HG03066 (cell line): ENCODE measurements at regions not wholly inside any gene's neighbourhood (a gene's known extent, or its start where the extent isn't known, plus 50 kb on each side); places are given as distances from the start of the nearest gene placed in this dataset.

Source experiments
- ATAC-seq: cut with Tn5 transposase; IDR thresholded peaks from one replicate; pipeline ENCODE4 v1.9.1; 2021; ENCODE audit warnings: low read depth; ENCODE audit not compliant: unreplicated experiment

DNA sequence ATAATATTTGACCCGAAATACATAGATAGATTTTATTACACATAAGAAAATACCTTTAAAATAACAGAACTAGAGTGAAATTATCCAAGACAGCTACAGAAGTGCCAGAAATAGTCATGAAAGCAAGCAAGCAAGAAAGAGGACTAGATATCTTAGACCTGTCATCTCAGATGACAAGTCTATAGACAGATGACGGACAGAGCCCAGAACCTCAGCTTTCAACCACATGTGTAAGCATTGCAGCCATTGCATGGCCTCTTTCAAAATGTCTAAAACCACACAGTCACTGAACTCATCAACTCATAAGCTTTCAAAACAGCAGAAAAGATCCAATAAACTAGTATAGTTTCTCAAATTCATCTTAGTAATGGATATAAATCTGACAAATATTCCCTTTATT, 59.8 kb upstream of the FHIT start:
- no peak for ATAC-seq

DNA sequence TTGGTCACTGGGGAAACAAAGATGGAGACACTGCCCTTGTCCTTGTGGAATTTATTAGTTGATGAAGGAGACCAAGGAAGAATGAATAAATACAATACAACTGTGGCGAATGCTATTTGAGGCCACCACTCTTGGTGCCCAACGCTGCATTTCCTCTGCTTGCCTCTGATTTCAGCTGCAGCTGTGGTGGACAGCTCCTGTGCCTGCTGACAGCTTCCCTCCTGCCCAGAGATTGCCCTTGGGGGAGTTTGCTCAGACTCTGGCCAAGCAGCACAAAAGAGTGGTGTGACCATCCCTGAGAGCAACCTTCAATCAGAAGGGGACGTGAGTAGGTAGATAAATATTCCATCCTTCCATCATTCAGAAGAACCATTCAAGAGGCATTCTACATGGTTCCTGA, 64.6 kb upstream of the FHIT start:
- no peak for ATAC-seq

DNA sequence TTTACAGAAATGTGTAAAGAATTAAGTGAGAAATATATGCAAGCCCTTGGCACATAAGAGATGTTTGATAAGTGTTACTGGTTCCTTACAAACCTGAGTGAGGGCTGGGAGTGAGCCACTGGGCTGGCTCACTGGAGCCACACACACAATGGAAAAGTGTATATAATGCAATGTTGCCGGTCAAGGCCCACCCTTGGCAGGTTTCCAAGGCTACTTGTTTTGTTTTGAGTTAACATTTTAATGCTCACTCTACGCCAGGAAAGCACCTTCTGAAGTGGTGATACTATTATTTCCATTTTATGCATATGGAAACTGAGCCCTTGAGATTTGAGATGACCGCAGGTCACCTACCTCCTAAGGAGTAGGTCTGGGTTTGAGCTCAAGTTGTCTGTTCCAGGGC, 71.8 kb upstream of the FHIT start:
- no peak for ATAC-seq

DNA sequence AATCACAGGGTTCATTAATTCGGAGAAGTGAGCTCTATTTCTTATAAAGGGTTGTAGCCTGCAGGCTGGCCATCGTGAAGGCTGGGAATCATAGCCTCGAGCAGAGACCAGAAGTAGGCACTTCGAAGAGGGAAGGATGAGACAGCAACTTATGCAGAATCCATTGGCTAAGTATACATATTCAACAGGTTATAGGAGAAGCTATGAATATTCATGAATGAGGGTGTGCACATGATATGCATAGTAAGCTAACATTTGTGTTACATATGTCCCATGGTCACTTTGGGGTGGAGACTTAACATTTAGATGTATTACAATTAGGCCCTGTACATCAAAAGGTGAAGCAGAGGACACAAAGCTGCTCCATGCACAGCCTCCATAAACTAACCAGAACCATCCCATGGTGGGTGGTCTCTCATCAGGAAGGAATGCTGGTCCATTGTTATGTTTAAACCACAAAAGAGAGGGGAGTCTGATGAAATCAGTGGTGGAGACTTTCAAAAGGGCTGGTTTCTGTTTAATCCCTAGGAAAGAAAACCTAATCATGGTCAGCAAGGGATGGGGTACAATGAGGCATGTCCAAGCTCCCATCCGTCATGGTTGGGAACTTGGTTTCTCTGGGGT, 80.8 kb upstream of the FHIT start:
- ATAC-seq: no peak

DNA sequence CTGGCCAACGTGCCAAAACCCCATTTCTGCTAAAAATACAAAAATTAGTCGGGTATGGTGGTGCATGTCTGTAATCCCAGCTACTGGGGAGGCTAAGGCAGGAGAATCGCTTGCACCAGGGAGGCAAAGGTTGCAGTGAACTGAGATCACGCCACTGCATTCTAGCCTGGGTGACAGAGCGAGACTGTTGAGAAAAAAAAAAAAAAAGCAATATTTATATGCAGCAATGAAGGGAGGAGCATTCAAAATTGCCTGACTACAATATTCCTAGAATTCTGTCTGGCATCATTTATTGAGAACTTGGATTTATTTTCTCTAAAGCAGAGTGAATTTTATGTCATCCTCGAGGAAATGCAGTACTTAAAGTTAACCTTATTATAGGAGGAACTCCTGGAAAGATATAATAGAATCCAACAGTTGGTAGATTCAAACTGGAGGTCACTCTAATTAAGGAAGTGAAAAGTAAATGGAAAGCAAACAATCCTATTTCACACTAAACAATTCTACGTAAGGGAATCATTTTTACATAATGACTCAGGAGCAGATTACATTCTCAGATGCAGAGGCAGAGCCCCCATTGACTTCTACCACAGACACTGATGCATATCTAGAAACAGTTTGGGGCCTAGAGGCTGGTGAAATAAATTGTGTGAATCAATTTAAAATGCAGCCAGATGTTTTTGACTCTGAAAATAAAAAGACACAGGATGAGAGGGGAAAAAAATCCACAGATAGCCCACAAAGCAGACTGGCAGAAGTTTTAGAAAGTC, 82.1 kb upstream of the FHIT start:
- no peak for ATAC-seq

DNA sequence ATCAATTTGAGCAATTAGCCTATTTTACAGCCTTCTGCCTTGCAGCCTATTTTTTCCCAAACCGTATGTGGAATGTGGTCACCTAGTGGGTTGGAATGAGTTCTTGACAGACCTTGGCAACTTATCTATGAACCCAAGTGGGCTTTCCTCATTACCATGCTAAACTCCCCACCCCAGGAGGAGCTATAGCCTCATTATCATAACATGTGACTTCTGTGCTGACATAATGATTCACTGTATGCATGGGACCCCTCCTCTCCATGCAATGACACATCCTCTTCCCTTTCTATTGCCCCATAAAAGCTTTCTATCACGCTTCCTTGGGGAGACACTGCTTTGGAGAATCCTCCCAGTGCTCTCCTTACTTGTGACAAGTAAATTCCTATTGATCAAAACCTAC, 83.5 kb upstream of the FHIT start:
- ATAC-seq: no peak

DNA sequence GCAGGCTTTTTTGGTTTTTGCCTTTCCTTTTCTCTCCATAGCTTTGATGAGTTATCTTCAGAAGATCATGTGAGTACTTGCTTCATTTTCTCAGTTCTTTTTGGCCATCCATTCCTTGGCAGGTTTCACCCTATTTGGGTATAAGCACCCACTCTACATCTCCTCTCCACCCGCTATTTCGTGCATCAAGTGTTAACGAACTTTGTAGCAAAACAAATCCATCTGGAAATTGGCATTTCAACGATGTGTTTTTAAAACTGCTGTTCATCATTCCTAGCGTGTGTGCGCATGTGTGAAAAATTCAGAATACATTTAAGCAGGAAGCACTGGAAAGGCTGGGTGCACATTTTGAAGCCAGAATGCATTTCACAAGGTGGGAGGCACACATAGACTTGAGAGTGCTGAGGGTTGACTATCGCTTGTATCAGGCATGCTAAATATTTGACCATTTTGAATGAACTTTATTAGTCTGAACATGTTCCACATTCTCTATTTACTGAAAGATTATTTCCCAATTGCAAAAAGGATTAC, 89.7 kb upstream of the FHIT start:
- ATAC-seq: no peak

DNA sequence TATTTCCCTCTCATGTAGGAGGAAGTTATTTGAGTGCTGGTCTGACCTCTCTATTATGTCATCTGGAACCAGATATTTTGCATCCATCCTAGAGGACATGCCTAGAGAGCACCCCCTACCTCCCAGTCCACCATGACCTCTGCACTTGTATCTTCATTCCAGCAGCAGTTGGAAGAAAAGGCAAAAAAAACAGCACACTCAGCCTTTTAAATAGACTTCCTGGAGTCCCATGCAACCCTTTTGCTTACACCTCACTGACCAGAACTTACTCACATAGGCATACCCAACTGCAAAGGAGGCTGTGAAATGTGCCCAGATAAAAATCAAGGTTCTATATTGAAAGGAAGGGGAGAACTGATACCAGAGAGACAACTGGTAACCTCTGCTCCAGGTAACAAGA, 92.3 kb upstream of the FHIT start:
- ATAC-seq: no peak

DNA sequence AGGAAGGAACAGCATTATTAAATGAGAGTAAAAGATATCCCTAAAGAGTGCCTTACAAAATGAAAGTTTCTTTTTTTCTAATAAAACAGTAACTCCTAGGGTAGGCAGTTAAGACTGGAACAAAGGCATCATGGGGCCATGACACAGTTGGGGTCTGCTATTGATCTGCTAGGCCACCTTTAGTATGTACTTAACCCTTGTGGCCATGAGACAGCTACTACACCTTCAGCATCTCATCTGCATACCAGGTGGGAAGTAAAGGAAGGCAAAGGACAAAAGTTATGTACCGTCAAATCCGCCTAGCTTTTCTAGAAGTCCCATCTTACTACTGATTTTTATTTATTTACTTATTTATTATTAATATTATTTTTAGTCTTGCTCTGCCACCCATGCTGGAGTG, 93.8 kb upstream of the FHIT start:
- ATAC-seq: no peak

DNA sequence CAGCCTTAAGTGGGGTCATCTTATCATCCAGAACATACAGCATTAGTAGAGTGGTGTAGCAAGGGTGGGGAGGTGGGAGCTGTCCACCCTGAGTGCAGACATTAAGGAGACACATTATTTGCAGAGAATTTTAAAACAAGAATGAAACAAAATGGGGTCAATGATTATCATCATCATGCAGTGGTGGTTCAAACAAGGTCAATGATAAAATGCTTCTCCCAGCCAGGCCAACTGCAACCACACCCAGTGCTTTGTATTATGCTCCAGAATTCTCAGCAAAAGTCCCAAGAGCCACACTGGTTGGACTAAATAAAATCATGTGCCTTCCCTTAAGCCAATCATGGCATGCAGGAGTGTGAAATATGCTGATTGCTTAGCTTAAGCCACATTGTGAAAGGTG, 96.7 kb upstream of the FHIT start:
- no peak for ATAC-seq

DNA sequence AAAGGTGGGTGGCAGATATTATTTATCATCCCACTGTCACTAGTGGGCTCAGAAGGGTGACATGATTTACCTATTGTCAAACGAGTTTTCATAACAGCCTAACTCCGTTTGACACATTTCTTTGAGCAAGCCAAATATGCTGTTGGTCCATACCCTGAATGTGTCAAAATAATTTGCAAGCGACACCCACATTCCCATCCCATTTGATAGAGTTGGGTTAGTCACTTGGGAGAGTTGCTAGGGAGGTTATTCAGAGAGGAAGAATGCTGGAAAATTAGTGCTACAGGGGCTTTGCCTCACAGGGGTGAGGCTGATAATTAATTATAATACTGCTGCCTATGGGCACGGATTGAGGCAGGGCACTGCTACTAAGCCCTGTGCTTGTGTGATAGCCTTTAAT, 98.5 kb upstream of the FHIT start:
- no peak for ATAC-seq

DNA sequence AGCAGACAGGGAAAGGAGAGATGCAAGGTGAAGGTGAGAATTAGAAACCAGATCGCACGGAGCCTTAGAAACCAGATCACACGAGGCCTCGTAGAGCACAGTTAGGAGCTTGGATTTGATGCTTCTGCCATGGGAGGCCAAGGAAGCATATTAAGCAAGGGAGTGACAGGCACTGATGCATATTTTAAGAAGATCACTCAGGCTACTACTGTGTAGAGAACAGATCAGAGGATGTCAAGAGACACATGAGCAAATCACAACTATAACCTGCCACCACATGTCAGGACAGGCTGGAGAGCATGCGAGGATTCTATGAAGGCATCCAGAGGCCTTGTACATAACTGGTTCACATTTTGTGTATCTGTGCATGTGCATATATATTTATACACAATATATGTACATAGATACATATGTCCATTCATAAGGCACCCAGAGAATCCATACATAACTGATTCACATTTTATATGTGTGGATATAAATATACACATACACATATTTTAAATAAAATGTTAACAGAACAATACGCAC, 99.6 kb upstream of the FHIT start:
- no peak for ATAC-seq

DNA sequence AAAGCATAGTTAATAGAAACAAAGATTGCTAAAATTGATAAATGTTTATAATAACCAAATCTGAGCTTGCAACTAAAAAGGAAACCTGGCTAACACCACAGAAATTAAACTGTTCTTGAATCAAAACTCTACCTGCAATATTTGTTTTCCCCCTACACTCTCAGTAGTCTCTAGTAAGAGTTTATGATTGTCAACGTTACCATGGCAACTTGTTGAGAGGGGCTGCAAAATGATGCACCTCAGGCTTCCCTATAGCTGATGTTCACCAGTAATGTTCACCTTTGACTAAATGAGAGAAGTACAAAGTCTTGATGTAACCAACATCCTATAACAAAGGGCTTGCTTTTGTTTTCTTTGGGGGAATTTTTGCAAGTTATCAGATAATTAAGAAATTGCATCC, 101.1 kb upstream of the FHIT start:
- ATAC-seq: no peak

DNA sequence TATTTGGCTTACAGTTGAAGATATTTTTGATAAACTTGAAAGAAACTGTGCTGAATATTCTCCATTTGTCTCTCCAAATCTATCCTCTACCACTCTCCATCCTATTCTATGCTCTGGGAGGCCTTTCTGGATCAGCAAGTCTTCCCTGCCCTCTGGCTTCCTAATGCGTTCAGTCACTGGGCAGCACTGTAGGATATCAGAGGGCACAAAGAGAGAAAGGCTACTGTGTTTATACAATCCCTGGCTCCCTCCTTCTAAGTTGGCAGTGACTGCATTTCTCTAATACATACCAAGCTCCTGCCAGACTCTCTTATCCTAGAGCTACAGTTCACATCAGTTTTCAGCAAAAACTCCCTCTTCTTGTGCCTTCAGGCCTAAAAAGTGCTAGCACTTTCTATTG, 102.1 kb upstream of the FHIT start:
- no peak for ATAC-seq

DNA sequence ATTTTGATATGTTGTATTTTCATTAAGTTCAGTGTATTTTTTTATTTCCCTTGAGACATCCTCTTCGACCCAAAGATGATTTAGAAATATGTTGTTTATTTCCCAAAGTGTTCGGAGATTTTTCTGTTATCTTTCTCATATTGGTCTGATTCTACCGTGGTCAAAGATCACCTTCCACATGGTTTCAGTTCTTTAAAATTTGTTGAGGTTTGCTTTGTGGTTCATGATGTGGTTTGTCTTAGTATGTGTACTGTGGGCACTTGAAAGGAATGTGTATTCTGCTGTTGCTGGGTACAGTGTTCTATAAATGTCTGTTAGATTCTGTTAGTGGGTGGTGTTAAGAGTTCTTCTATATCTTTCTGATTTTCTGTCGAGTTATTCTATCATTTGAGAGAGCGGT, 103.4 kb upstream of the FHIT start:
- ATAC-seq: no peak

DNA sequence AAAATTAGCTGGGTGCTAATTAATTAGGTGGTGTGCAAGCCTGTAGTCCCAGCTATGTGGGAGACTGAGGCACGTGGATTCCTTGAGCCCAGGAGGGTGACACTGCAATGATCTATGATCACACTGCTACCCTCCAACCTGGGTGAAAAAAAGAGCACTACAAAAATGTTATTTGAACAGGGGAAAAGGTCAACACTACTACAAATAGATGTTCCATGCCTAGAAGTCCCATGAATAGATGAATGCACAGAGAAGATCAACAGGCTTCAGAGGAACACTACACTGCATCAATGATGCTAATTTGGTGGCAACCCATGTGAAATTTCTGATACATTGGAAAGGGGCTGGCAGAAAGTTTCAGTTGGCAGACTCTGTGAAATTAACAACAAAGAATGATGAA, 105.4 kb upstream of the FHIT start:
- no peak for ATAC-seq

DNA sequence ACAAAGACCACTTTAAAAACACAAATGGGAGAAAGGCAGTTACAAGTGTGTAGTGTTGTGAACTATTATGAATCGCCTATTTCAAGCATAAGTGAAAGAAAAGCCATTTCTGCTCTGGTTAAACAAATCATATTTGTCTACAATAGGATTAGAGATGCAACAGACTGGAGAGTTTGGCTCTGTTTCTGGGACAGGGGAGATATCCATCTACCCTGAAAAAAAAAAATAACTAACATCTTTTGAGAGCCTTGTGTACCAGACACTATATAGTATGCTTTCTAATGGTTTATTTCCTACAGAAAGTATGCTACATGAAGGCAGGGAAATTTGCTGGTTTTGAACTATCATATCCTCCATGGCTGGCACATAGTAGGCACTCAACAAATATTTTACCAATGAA, 106.7 kb upstream of the FHIT start:
- peak; percentile 9 for ATAC-seq

DNA sequence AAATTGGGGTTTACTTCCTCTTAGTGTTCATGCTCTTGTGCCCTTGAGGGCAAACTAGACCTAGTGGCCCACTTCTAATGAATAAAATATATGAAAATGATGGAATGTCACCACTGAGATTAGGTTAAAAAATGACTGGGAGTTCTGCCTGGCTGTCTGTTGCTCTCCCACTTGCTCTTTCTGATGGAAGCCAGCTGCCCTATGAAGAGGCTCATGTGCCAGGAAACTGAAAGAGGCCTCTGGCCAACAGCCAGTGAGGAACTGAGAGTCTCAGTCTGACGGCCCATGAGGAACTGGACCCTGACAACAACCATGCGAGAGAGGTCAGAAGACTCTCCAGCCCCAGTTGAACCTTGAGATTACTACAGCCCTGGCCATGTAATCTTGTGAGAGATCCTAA, 107.1 kb upstream of the FHIT start:
- ATAC-seq: peak; percentile 99

DNA sequence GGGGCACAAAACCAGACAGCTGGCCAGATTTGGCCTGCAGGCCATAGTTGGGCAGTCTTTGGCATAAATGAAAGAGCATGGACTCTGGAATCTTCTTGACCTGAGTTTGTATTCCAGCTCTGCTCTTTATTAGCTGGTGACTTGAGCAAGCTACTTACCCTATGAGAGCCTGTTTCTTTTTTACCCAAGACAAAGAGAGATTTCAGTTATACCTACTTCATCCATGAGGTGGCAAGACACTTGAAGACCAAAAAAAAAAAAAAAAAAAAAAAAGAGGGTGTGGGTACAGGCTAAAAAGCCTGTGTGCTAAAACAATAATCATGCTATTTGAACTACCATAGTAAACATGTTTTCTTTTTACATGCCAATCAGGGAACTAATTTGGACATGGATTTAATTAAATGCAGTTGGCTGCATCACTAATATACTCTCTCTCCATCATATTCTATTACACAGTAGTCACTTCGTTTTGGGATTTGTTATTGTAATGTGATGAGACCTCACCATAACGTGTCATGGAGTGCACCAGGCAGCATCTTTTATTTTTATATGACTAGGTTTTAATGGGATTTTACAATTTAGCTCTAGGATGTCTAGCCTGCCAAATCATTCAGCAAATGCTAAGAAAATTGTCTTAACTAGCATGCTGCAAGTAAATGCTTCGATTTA, 109.2 kb upstream of the FHIT start:
- no peak for ATAC-seq

DNA sequence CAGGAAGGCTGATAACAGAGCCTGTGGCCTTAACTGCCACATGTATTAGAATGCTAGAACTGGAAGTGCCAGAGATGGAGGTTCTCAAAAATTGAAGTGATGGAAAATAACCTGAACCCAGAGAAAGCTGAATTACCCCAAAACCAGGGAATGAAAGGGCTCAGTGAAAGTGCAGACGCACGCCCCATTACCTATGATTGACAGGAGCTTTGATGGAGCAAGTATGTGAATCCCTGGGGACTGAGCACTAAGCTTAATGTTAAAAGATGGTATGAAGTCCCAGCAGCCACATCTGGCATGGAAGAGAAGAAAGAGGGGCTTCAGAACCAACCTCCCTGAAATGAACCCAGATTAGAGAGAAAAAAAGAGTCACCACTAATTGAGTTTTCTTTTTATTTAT, 118.4 kb upstream of the FHIT start:
- no peak for ATAC-seq

DNA sequence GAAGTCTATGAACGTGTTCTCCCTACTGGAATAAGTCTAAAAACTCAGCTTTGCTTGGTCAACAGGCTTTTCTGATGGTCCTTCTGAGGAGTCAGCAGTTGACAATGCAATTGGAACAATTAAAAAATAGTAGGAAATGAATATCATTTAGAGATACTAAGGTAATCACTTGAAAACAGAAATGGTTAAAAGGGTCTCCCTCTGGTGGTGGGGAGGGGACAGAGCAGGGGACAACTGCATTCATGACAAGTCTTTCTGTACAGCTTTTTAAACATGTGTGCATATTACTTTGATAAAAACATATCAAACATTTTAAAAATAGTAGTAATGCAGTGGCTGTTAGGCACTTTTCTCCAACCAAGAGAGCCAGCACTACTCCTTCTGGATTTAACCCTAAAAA, 119.9 kb upstream of the FHIT start:
- ATAC-seq: no peak

DNA sequence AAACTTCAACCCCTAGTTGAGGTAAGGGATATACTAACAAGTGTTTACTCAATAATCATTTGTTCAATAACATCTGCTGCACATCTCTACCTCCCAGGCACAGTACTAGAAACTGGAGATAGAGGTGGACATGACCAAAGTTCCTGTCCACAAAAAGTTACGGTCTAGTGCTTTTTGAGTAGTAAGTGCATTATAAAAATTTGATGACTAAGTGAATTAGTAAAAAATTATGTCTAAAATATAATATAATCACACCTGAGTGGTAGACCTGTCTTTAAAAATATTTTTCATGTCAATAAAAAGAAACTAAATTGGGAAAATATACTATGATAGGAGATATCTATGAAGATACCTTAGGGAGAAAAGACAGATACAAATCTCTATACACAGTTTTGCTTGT, 121.5 kb upstream of the FHIT start:
- ATAC-seq: no peak
